ENCODE measurements at regions not wholly inside any gene's neighbourhood (a gene's known extent, or its start where the extent isn't known, plus 50 kb on each side); places are given as distances from the start of the nearest gene placed in this dataset.

DNA sequence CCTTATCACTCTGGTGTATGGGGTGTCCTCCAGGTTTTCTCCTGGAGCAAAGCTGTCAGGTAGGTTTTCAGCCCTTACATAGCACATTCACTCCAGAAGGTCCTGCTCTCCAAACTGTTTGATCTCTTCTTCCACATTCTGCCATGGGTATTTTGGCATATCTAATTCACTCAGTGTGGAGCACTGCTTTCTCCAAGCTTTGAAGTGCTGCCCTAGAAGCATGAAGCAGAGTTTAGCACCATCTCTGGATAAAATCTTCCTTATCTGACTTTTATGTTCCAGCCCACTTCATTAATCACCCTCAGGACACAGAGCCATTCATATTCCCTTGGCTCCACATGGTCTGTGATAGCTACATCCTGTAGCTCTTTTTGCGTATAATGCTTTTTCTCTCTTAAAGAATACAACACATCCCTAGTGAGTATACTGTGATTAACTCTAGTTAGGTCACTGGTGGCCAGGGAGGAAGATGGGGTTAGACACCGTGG lies 56.7 kb upstream of the ARHGAP28 start:
- TF ChIP-seq, protein P1, sequence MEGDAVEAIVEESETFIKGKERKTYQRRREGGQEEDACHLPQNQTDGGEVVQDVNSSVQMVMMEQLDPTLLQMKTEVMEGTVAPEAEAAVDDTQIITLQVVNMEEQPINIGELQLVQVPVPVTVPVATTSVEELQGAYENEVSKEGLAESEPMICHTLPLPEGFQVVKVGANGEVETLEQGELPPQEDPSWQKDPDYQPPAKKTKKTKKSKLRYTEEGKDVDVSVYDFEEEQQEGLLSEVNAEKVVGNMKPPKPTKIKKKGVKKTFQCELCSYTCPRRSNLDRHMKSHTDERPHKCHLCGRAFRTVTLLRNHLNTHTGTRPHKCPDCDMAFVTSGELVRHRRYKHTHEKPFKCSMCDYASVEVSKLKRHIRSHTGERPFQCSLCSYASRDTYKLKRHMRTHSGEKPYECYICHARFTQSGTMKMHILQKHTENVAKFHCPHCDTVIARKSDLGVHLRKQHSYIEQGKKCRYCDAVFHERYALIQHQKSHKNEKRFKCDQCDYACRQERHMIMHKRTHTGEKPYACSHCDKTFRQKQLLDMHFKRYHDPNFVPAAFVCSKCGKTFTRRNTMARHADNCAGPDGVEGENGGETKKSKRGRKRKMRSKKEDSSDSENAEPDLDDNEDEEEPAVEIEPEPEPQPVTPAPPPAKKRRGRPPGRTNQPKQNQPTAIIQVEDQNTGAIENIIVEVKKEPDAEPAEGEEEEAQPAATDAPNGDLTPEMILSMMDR (IDR thresholded peaks at IDR 0.05 in 4 of 5, conservative IDR thresholded peaks at IDR 0.05 in 1 of 5) = no peak
- no peak for TF ChIP-seq POLR2A (IDR thresholded peaks at IDR 0.05)

All from gastrocnemius medialis (tissue), 4 donors.